GM12878 (cell line): ENCODE measurements at regions not wholly inside any gene's neighbourhood (a gene's known extent, or its start where the extent isn't known, plus 50 kb on each side); places are given as distances from the start of the nearest gene placed in this dataset.

Experiments
- ATAC-seq: fragments of 200-7000 bp; cut with Tn5 transposase; 3 replicates; pipeline ENCODE4 v1.9.1; 2020; ENCODE audit warnings: mild to moderate bottlenecking, moderate library complexity
- BruUV-seq: library from RNA; stranded (reverse); fragments of 400-500 nt; replicated peaks from 2 replicates; lab custom pipeline; 2021; lab: Mats Ljungman, UMichigan
- CTCF ChIA-PET: fragments of 300-600 bp; sonication (Branson Sonifier 250); formaldehyde crosslinking; extraction: SDS; loops from one replicate; lab custom pipeline; 2021; ENCODE audit warnings: inconsistent platforms; lab: Yijun Ruan, JAX
- POLR2A ChIA-PET: fragments of 350-600 bp; formaldehyde crosslinking; extraction: SDS; loops from one replicate; lab custom pipeline; 2021; ENCODE audit warnings: inconsistent platforms; lab: Charles Lee
- RAD21 ChIA-PET: fragments of 300-600 bp; sonication (Branson Sonifier 250); formaldehyde crosslinking; loops from one replicate; lab custom pipeline; 2023; ENCODE audit warnings: antibody characterized with exemption; ENCODE audit not compliant: unreplicated experiment; lab: Charles Lee
- SMC1A ChIA-PET: fragments of 300-600 bp; sonication (Branson Sonifier 250); formaldehyde crosslinking; loops from one replicate; lab custom pipeline; 2023; ENCODE audit not compliant: unreplicated experiment, uncharacterized antibody; lab: Charles Lee
- DNase-seq: peaks from one replicate; pipeline ENCODE4 v3.0.0-alpha.2; 2011; ENCODE audit warnings: low read depth, low spot score
- FAIRE-seq: peaks from 3 replicates; lab custom pipeline; 2011; peaks lifted over from hg19 to GRCh38; lab: Jason Lieb, UNC
- H2AFZ ChIP-seq: 2 replicates; pipeline ENCODE4 v1.6.0; 2011; ENCODE audit warnings: low read depth, low read length, control low read depth; ENCODE audit not compliant: control insufficient read depth
- H3K27ac ChIP-seq: 2 replicates; pipeline ENCODE4 v1.5.1; 2011; ENCODE audit warnings: control low read depth; ENCODE audit not compliant: control insufficient read depth, insufficient read depth
- H3K27me3 ChIP-seq, 2 experiments: replicated peaks in 1 of 2; 2 replicates each; pipeline versions ENCODE4 v1.6.0 to v1.6.1; 2011; ENCODE audit warnings: low read length in 1 of 2; ENCODE audit not compliant: control insufficient read depth in 2 of 2, insufficient read depth in 2 of 2
- H3K36me3 ChIP-seq, 2 experiments: 2 replicates each; pipeline ENCODE4 v1.5.1; 2011; ENCODE audit warnings: low read length in 1 of 2; ENCODE audit not compliant: control insufficient read depth in 2 of 2, insufficient read depth in 2 of 2
- H3K4me1 ChIP-seq: 2 replicates; pipeline ENCODE4 v1.6.1; 2011; ENCODE audit warnings: mild to moderate bottlenecking, low read length, moderate library complexity, mixed read lengths; ENCODE audit not compliant: control insufficient read depth, insufficient read depth
- H3K4me2 ChIP-seq: 2 replicates; pipeline ENCODE4 v1.6.0; 2011; ENCODE audit warnings: control low read depth; ENCODE audit not compliant: control insufficient read depth, insufficient read depth
- H3K4me3 ChIP-seq: fragments of 200-600 bp; sonication (generic); 2 replicates; pipeline ENCODE4 v1.5.1; 2016
- H3K79me2 ChIP-seq: 2 replicates; pipeline ENCODE4 v1.6.0; 2011; ENCODE audit warnings: low read length; ENCODE audit not compliant: control insufficient read depth, insufficient read depth
- H3K9ac ChIP-seq: 2 replicates; pipeline ENCODE4 v1.8.0; 2011; ENCODE audit warnings: low read length, control low read depth, mixed read lengths; ENCODE audit not compliant: control insufficient read depth, insufficient read depth
- H3K9me3 ChIP-seq: replicated peaks from 3 replicates; pipeline ENCODE4 v1.5.1; 2011; ENCODE audit warnings: mild to moderate bottlenecking, low read length; ENCODE audit not compliant: control insufficient read depth, insufficient read depth
- H4K20me1 ChIP-seq: 2 replicates; pipeline ENCODE4 v1.6.0; 2011; ENCODE audit not compliant: control insufficient read depth, insufficient read depth
- CUX1 ChIP-seq: IDR thresholded peaks from 2 replicates; pipeline ENCODE4 v1.6.1; 2012; ENCODE audit warnings: improper control_type of control experiment, low read depth, low read length; ENCODE audit not compliant: insufficient replicate concordance
- EZH2 ChIP-seq: IDR thresholded peaks from 2 replicates; pipeline ENCODE4 v1.6.1; 2012; ENCODE audit warnings: low read depth, mild to moderate bottlenecking, control low read depth, inconsistent platforms, low read length, borderline replicate concordance; ENCODE audit not compliant: control insufficient read depth
- KDM1A ChIP-seq: fragments of 200-600 bp; sonication (generic); IDR thresholded peaks from 2 replicates; pipeline ENCODE4 v1.6.1; 2016; ENCODE audit warnings: borderline replicate concordance
- NBN ChIP-seq: fragments of 450-650 bp; IDR thresholded peaks from 2 replicates; pipeline ENCODE4 v1.6.1; 2016
- NFYA ChIP-seq: IDR thresholded peaks from 2 replicates; pipeline ENCODE4 v1.6.1; 2011; ENCODE audit warnings: low read depth, mild to moderate bottlenecking, low read length, improper control_type of control experiment, borderline replicate concordance
- NFYB ChIP-seq: IDR thresholded peaks from 2 replicates; pipeline ENCODE4 v1.6.1; 2011; ENCODE audit warnings: low read depth, mild to moderate bottlenecking, low read length, improper control_type of control experiment, moderate library complexity; ENCODE audit not compliant: insufficient read depth
- SKIL ChIP-seq: fragments of 450-650 bp; IDR thresholded peaks from 2 replicates; pipeline ENCODE4 v1.6.1; 2017; ENCODE audit warnings: mild to moderate bottlenecking, low read depth, inconsistent platforms; ENCODE audit not compliant: poor library complexity, severe bottlenecking
- ZNF592 ChIP-seq: fragments of 450-650 bp; IDR thresholded peaks from 2 replicates; pipeline ENCODE4 v1.6.1; 2017; ENCODE audit warnings: mild to moderate bottlenecking, moderate library complexity
- WGBS: methylation state at CpG from one replicate; pipeline ENCODE4 v1.1.6; 2016; ENCODE audit warnings: low lambda C conversion rate; ENCODE audit not compliant: insufficient replicate concordance, insufficient coverage; ENCODE audit errors: missing lambda C conversion rate; 5-methylcytosine and 5-hydroxymethylcytosine counted together
- in situ Hi-C: fragments of 300-500 bp; cut with MboI; formaldehyde crosslinking; loops from 9 replicates; pipeline ENCODE4 v1.14.3; 2018; ENCODE audit warnings: mixed read lengths
- intact Hi-C: fragments of 100-400 bp; cut with micrococcal nuclease; formaldehyde crosslinking; loops from one replicate; pipeline ENCODE4 v1.14.2; 2022; ENCODE audit not compliant: unreplicated experiment

- H3K9me3 ChIP-seq = no peaks in the 10 kb centered on the region
- 39% methylated on average over 9 of the region's 9 CpGs for WGBS
- ChIA-PET RAD21 (no interaction called here), POLR2A (no interaction called here)
- TF ChIP-seq KDM1A (no peak), ZNF592 (no peak), SKIL (no peak), EZH2 (no peak), NFYA (no peak), NFYB (no peak), NBN (no peak), CUX1 (no peak)
- TF ChIP-seq, all 136 proteins: peak for 0
- Histone ChIP-seq H4K20me1 (no peaks in the 10 kb centered on the region; the same call in 1 of the 2 replicates), H3K36me3 (no peaks in the 10 kb centered on the region), H3K4me3 (no peak overlapping the region), H3K9ac (no peak overlapping the region), H3K4me1 (no peaks in the 10 kb centered on the region), H2AFZ (no peak overlapping the region), H3K79me2 (no peaks in the 10 kb centered on the region), H3K27ac (no peak overlapping the region), H3K4me2 (no peak overlapping the region), H3K27me3 (peaks cover 3 to 7% of the 10 kb centered on the region in 2 experiments)
- DNase-seq (no peak), FAIRE-seq (no peak), ATAC-seq (no peak)
- SMC1A ChIA-PET = interaction anchor here (1.1 kb wide), 1 partner anchor 696 kb away, joined by 4 read pairs; the partner anchor contains the start of gene NLE1
- intact Hi-C loops = no loop called here
- CTCF ChIA-PET = no interaction called here
- no TSS peak for BruUV-seq
- in situ Hi-C loops = no loop called here
Observed at GRCh38 chr17:34445101-34445500, 82.1 kb upstream of the CCL1 start.
